H9 (cell line): ENCODE measurements at regions not wholly inside any gene's neighbourhood (a gene's known extent, or its start where the extent isn't known, plus 50 kb on each side); places are given as distances from the start of the nearest gene placed in this dataset.
"Not testable (repeated sequence)": the region's sequence is repeated elsewhere in the genome, so short reads cannot be mapped to it uniquely, and the experiment has no call there.

Experiments used
- DNase-seq: peaks from one replicate; pipeline ENCODE4 v3.0.0-alpha.2; 2017
- H2AFZ ChIP-seq: one replicate; pipeline ENCODE4 v1.6.1; 2013; ENCODE audit warnings: mild to moderate bottlenecking, low read length, control low read depth, moderate library complexity
- H2AK5ac ChIP-seq: 2 replicates; pipeline ENCODE4 v1.6.1; 2013; ENCODE audit warnings: low read length, control low read depth, mixed read lengths; ENCODE audit not compliant: insufficient read length
- H2BK120ac ChIP-seq: one replicate; pipeline ENCODE4 v1.6.1; 2013; ENCODE audit warnings: low read depth, mild to moderate bottlenecking, low read length, control low read depth, inconsistent platforms; ENCODE audit not compliant: poor library complexity, severe bottlenecking
- H2BK12ac ChIP-seq: 2 replicates; pipeline ENCODE4 v1.6.1; 2013; ENCODE audit warnings: low read length, control low read depth, mixed read lengths, low read depth; ENCODE audit not compliant: insufficient read length
- H2BK15ac ChIP-seq: 2 replicates; pipeline ENCODE4 v1.6.1; 2013; ENCODE audit warnings: low read depth, low read length, control low read depth
- H2BK20ac ChIP-seq: one replicate; pipeline ENCODE4 v1.6.1; 2013; ENCODE audit warnings: low read depth, mild to moderate bottlenecking, low read length, control low read depth, inconsistent platforms; ENCODE audit not compliant: poor library complexity, severe bottlenecking
- H2BK5ac ChIP-seq: 2 replicates; pipeline ENCODE4 v1.6.1; 2013; ENCODE audit warnings: low read length, control low read depth, mixed read lengths; ENCODE audit not compliant: insufficient read length
- H3K14ac ChIP-seq: 2 replicates; pipeline ENCODE4 v1.6.1; 2013; ENCODE audit warnings: low read length, control low read depth; ENCODE audit not compliant: insufficient read depth
- H3K18ac ChIP-seq: 2 replicates; pipeline ENCODE4 v1.6.1; 2013; ENCODE audit warnings: low read depth, mild to moderate bottlenecking, mixed read lengths, low read length, control low read depth; ENCODE audit not compliant: insufficient read length
- H3K23ac ChIP-seq: 2 replicates; pipeline ENCODE4 v1.6.1; 2013; ENCODE audit warnings: low read length, control low read depth, mixed read lengths, low read depth; ENCODE audit not compliant: insufficient read length
- H3K23me2 ChIP-seq: 2 replicates; pipeline ENCODE4 v1.6.1; 2013; ENCODE audit warnings: low read depth, mild to moderate bottlenecking, mixed read lengths, low read length, control low read depth; ENCODE audit not compliant: insufficient read length, poor library complexity, severe bottlenecking
- H3K27ac ChIP-seq: 2 replicates; pipeline ENCODE4 v1.5.1; 2013; ENCODE audit warnings: low read length, control low read depth, mixed read lengths, low read depth; ENCODE audit not compliant: insufficient read length
- H3K27me3 ChIP-seq: 2 replicates; pipeline ENCODE4 v1.6.1; 2013; ENCODE audit warnings: low read length, control low read depth, inconsistent platforms; ENCODE audit not compliant: insufficient read depth
- H3K4ac ChIP-seq: 2 replicates; pipeline ENCODE4 v1.6.1; 2013; ENCODE audit warnings: low read depth, mild to moderate bottlenecking, control low read depth, inconsistent platforms, low read length, moderate library complexity
- H3K4me1 ChIP-seq: 2 replicates; pipeline ENCODE4 v1.6.1; 2013; ENCODE audit warnings: low read length, control low read depth, inconsistent platforms; ENCODE audit not compliant: insufficient read depth
- H3K4me2 ChIP-seq: 2 replicates; pipeline ENCODE4 v1.6.1; 2013; ENCODE audit warnings: low read length, control low read depth, mixed read lengths; ENCODE audit not compliant: insufficient read length, insufficient read depth
- H3K56ac ChIP-seq: 2 replicates; pipeline ENCODE4 v1.6.1; 2013; ENCODE audit warnings: low read depth, mild to moderate bottlenecking, mixed read lengths, low read length, control low read depth; ENCODE audit not compliant: insufficient read length
- H3K79me1 ChIP-seq: 2 replicates; pipeline ENCODE4 v1.6.1; 2013; ENCODE audit warnings: low read depth, mild to moderate bottlenecking, moderate library complexity, low read length, control low read depth, inconsistent platforms; ENCODE audit not compliant: insufficient read depth, poor library complexity, severe bottlenecking
- H3K79me2 ChIP-seq: 2 replicates; pipeline ENCODE4 v1.6.1; 2013; ENCODE audit warnings: low read length, control low read depth, inconsistent platforms; ENCODE audit not compliant: insufficient read depth
- H3K9ac ChIP-seq: 2 replicates; pipeline ENCODE4 v1.6.1; 2013; ENCODE audit warnings: low read length, control low read depth, mixed read lengths; ENCODE audit not compliant: insufficient read length; ENCODE audit errors: extremely low read depth
- H3K9me3 ChIP-seq: one replicate; pipeline ENCODE4 v1.6.1; 2013; ENCODE audit warnings: low read depth, low read length, inconsistent platforms; ENCODE audit not compliant: control insufficient read depth
- H3T11ph ChIP-seq: one replicate; pipeline ENCODE4 v1.6.1; 2013; ENCODE audit warnings: mild to moderate bottlenecking, low read length, control low read depth, inconsistent platforms
- H4K20me1 ChIP-seq: one replicate; pipeline ENCODE4 v1.6.1; 2013; ENCODE audit not compliant: control insufficient read depth, insufficient read length, insufficient read depth
- H4K5ac ChIP-seq: 2 replicates; pipeline ENCODE4 v1.6.1; 2013; ENCODE audit warnings: low read depth, mild to moderate bottlenecking, mixed read lengths, low read length, control low read depth; ENCODE audit not compliant: insufficient read length
- H4K8ac ChIP-seq: replicated peaks from 2 replicates; pipeline ENCODE4 v1.6.1; 2013; ENCODE audit warnings: low read length, control low read depth, mixed read lengths, low read depth; ENCODE audit not compliant: insufficient read length
- H4K91ac ChIP-seq: 2 replicates; pipeline ENCODE4 v1.6.1; 2013; ENCODE audit warnings: low read depth, mild to moderate bottlenecking, moderate library complexity, mixed read lengths, low read length, control low read depth; ENCODE audit not compliant: insufficient read length
- H3K27ac Mint-ChIP-seq, 3 experiments: 2 replicates in 2 of 3; 3 replicates in 1 of 3; pipeline ENCODE4 v1.8.0; 2020 to 2021; ENCODE audit warnings: mixed read lengths in 3 of 3, mild to moderate bottlenecking in 1 of 3, moderate library complexity in 1 of 3
- H3K27me3 Mint-ChIP-seq: 2 replicates; pipeline ENCODE4 v1.8.0; 2021; ENCODE audit warnings: low read depth, mild to moderate bottlenecking, moderate library complexity, mixed read lengths
- H3K36me3 Mint-ChIP-seq, 3 experiments: 2 replicates in 2 of 3; 3 replicates in 1 of 3; pipeline ENCODE4 v1.8.0; 2020 to 2021; ENCODE audit warnings: low read depth in 3 of 3, mixed read lengths in 3 of 3; ENCODE audit not compliant: insufficient read depth in 1 of 3
- H3K4me1 Mint-ChIP-seq, 2 experiments: 2 replicates each; pipeline ENCODE4 v1.8.0; 2020; ENCODE audit warnings: mixed read lengths in 2 of 2
- H3K4me3 Mint-ChIP-seq, 2 experiments: 2 replicates in 1 of 2; 3 replicates in 1 of 2; pipeline ENCODE4 v1.8.0; 2020 to 2021; ENCODE audit warnings: mild to moderate bottlenecking in 2 of 2, mixed read lengths in 2 of 2, moderate library complexity in 1 of 2
- H3K9me3 Mint-ChIP-seq, 2 experiments: 2 replicates in 1 of 2; 3 replicates in 1 of 2; pipeline ENCODE4 v1.8.0; 2020; ENCODE audit warnings: mild to moderate bottlenecking in 2 of 2, mixed read lengths in 2 of 2, moderate library complexity in 1 of 2
- CTCF ChIP-seq: fragments of 200-600 bp; sonication (generic); conservative IDR thresholded peaks from 3 replicates; pipeline ENCODE4 v1.8.0; 2021; ENCODE audit warnings: antibody characterized with exemption, mild to moderate bottlenecking
- WGBS: extraction: QIAGEN DNeasy Blood & Tissue Kit; methylation state at CpG from one replicate; pipeline ENCODE4 v1.1.7; 2013; ENCODE audit warnings: missing lambda C conversion rate, low lambda C conversion rate, mixed read lengths; ENCODE audit not compliant: insufficient read length; ENCODE audit errors: extremely low coverage; 5-methylcytosine and 5-hydroxymethylcytosine counted together

DNA sequence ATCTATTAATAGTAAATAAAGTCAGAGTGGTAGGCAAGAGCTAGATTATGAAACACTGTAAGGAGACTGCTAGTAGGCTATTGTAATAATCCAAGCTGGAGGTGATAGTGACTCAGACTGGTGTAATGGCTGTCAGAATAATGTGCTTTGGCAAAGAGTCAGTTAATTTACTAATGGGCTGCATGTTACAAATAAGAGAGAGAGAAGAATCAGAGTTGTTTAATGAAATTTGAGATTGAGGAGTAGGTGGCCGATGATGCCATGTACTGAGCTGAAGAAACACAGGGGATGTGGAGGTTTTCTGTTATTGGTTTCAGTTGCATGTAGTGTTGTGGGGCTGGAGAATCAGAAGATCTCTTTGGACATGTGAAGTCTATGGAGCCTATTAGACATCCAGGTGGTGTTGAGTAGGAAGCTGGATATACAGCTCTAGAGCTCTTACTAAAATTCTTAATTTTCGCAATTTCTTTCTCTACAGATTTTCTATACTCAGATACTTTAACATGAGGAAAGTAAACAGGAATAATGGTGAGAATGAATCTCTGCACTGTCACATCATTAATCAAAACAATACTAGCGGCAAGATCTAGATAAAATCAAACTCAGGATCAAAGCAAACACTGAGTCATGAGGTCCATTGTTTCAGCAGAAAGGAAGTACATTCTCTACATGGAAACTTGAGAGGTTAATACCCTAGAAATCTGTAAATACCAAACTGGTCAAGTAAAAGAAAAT, 167.7 kb downstream of the SIM1 start:
- no peak overlapping the region for H4K8ac ChIP-seq
- H2BK20ac ChIP-seq: no peak overlapping the region
- H3K4me1 ChIP-seq: no peaks in the 10 kb centered on the region; the same call in 1 of the 2 replicates
- H3K23ac ChIP-seq: no peak overlapping the region
- no peak for TF ChIP-seq CTCF
- Mint-ChIP-seq H3K27me3 (no peaks in the 10 kb centered on the region), H3K9me3 (no peaks in the 10 kb centered on the region; a peak in 1 of 5 replicates), H3K4me1 (peaks cover 3 to 14% of the 10 kb centered on the region in 2 experiments), H3K36me3 (no peaks in the 10 kb centered on the region), H3K27ac (no peak overlapping the region), H3K4me3 (no peak overlapping the region)
- no peak overlapping the region for H3K14ac ChIP-seq
- H3K4me2 ChIP-seq: no peak overlapping the region
- no peaks in the 10 kb centered on the region for H3K23me2 ChIP-seq
- H2BK5ac ChIP-seq: no peak overlapping the region
- no peak overlapping the region for H3K9ac ChIP-seq
- H3K4ac ChIP-seq: no peak overlapping the region
- no peak overlapping the region for H4K5ac ChIP-seq
- no peaks in the 10 kb centered on the region for H3K79me2 ChIP-seq
- no peak overlapping the region for H4K91ac ChIP-seq
- H2AFZ ChIP-seq: no peak overlapping the region
- no peak overlapping the region for H2BK120ac ChIP-seq
- no peaks in the 10 kb centered on the region for H4K20me1 ChIP-seq
- H2BK12ac ChIP-seq: no peak overlapping the region
- H3K27me3 ChIP-seq: no peaks in the 10 kb centered on the region
- WGBS: no CpG with 5 or more reads among the region's 3 CpGs
- no peak overlapping the region for H3K56ac ChIP-seq
- H3K9me3 ChIP-seq: no peaks in the 10 kb centered on the region
- H3T11ph ChIP-seq: no peak overlapping the region
- H2BK15ac ChIP-seq: no peak overlapping the region
- H3K27ac ChIP-seq: no peak overlapping the region
- H3K79me1 ChIP-seq: no peaks in the 10 kb centered on the region
- H3K18ac ChIP-seq: no peak overlapping the region
- no peak for DNase-seq
- no peak overlapping the region for H2AK5ac ChIP-seq

GRCh38 chr6:100295172-100295571, 169.5 kb downstream of the SIM1 start:
- not testable (repeated sequence) for H2BK20ac ChIP-seq, H3K4me1 ChIP-seq, H2BK120ac ChIP-seq, H3K4ac ChIP-seq, H3K9me3 Mint-ChIP-seq, H3K18ac ChIP-seq, H3K4me2 ChIP-seq, H3K4me1 Mint-ChIP-seq, H3K27ac Mint-ChIP-seq, H3K23ac ChIP-seq, H3K27ac ChIP-seq, H4K8ac ChIP-seq, H2AK5ac ChIP-seq, H2BK5ac ChIP-seq, H3K27me3 ChIP-seq, H3K9ac ChIP-seq, H3K9me3 ChIP-seq, H3K56ac ChIP-seq, H3K23me2 ChIP-seq, H4K5ac ChIP-seq, H2BK15ac ChIP-seq, H3K79me2 ChIP-seq, H3K79me1 ChIP-seq, H3T11ph ChIP-seq, H3K27me3 Mint-ChIP-seq, H3K36me3 Mint-ChIP-seq, H2BK12ac ChIP-seq, H3K14ac ChIP-seq, H4K91ac ChIP-seq, H3K4me3 Mint-ChIP-seq, H4K20me1 ChIP-seq, DNase-seq, H2AFZ ChIP-seq
- no CpG with 5 or more reads among the region's 4 CpGs for WGBS
